ENCODE measurements at regions not wholly inside any gene's neighbourhood (a gene's known extent, or its start where the extent isn't known, plus 50 kb on each side); places are given as distances from the start of the nearest gene placed in this dataset.
"Not testable (repeated sequence)": the region's sequence is repeated elsewhere in the genome, so short reads cannot be mapped to it uniquely, and the experiment has no call there.

DNA sequence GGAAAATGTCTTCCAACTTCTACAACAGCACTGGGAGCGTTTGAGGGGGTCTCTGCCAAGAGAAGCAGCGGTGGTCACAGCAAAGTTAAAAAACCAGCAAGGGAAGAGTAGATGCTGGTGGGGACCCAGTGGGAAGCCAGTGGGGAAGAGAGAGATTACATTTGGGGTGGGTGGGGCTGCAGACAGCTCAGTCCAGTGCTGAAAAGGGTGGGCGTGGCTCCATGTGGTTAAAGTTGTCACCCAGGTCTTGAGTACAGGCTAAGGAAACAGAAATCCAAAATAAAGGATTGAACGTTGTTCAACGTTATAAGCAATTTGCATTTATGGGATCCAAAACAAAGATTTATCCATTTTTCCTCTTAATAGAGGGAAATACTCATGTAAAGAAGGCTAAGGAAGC is 106.3 kb upstream of the LY86 start:
- no peak for DNase-seq
- ATAC-seq, result no peak
- Mint-ChIP-seq H3K4me1 (no peaks in the 10 kb centered on the region), H3K4me3 (no peak overlapping the region), H3K27me3 (peaks cover 18% of the 10 kb centered on the region), H3K27ac (no peak overlapping the region), H3K36me3 (ENCODE audit: low read depth) (no peaks in the 10 kb centered on the region), H3K9me3 (no peaks in the 10 kb centered on the region)

DNA sequence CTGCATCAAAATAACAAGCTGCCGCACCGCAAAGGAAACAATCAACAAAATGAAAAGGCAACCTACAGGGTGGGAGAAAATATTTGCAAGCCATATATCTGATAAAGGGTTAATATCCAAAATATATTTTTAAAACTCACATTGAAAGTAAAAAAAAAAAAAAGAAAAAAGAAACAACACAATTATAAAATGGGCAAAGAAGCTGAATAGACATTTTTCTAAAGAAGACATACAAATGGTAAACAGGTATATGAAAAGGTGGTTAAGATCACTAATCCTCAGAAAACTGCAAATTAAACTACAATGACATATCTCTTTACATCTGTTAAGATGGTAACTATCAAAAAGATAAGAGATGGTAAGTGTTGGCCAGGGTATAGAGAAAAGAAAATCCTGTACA is 105.4 kb upstream of the LY86 start:
- H3K4me1 Mint-ChIP-seq, result no peaks in the 10 kb centered on the region
- no peak overlapping the region for H3K27ac Mint-ChIP-seq
- ATAC-seq (no peak), DNase-seq (no peak)
- H3K9me3 Mint-ChIP-seq, result no peaks in the 10 kb centered on the region
- no peak overlapping the region for H3K4me3 Mint-ChIP-seq
- H3K27me3 Mint-ChIP-seq, result peaks cover 18% of the 10 kb centered on the region
- H3K36me3 Mint-ChIP-seq (ENCODE audit: low read depth), result no peaks in the 10 kb centered on the region

DNA sequence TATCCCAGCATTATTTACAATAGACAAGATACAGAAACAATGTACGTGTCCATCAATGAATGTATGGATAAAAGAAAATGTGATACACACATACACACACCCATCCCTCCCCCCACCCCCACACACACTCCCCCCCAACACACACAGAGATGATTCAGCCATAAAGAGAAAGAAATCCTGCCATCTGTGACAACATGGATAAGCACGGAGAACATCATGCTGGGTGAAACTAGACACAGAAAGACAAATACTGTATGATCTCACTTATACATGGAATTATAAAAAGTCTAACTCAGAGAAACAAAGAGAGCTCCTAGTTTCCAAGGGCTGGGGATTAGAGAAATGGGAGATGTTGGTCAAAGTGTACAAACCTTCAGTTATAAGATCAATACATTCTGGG is 104.8 kb upstream of the LY86 start:
- Mint-ChIP-seq H3K4me1 (no peaks in the 10 kb centered on the region), H3K36me3 (ENCODE audit: low read depth) (no peaks in the 10 kb centered on the region), H3K27me3 (peaks cover 16% of the 10 kb centered on the region), H3K27ac (no peak overlapping the region), H3K4me3 (no peak overlapping the region), H3K9me3 (no peaks in the 10 kb centered on the region)
- DNase-seq, result no peak
- ATAC-seq, result no peak

DNA sequence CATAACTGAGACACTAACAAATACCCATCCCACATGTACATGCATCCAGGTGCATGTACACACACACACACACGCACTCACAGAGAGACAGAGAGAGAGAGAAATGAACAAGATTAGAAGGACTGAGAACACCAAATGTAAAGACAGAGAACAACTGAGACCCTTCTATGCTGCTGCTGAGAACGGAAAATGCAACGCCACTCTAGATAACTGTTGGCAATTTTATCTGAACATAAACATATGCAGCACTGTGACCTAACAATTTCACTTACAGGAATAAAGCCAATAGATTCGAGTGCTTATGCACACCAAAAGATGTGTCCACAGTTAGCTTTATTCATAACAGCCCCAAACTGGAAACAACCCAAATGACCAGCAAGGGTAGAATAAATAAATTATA is 103.8 kb upstream of the LY86 start:
- Mint-ChIP-seq H3K9me3 (no peaks in the 10 kb centered on the region), H3K4me3 (no peak overlapping the region), H3K4me1 (no peaks in the 10 kb centered on the region), H3K27ac (no peak overlapping the region), H3K27me3 (peaks cover 15% of the 10 kb centered on the region), H3K36me3 (ENCODE audit: low read depth) (no peaks in the 10 kb centered on the region)
- DNase-seq, result no peak
- ATAC-seq, result no peak

DNA sequence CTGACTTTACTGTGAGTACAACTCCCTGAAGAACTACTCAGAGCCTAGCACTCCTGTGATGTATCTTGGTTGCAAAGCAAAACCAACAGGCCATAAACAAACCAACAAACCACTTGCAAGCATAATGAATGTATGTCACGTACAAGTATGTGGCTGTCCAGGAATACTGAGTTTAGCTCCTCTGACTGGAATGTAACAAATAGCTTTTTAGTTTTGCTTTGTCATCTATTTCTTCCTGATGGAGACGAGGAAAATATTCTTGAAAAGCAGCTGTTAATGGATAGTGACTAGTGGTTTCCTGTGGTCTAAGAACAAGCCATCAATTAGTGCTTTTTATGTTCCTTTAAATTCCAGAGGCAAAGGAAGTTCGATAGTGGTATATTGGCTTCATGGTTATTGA is 101.9 kb upstream of the LY86 start:
- ATAC-seq, result no peak
- no peaks in the 10 kb centered on the region for H3K9me3 Mint-ChIP-seq
- no peak overlapping the region for H3K4me3 Mint-ChIP-seq
- no peaks in the 10 kb centered on the region for H3K36me3 Mint-ChIP-seq (ENCODE audit: low read depth)
- DNase-seq, result no peak
- peaks cover 8% of the 10 kb centered on the region for H3K27me3 Mint-ChIP-seq
- H3K27ac Mint-ChIP-seq, result no peak overlapping the region
- no peaks in the 10 kb centered on the region for H3K4me1 Mint-ChIP-seq

DNA sequence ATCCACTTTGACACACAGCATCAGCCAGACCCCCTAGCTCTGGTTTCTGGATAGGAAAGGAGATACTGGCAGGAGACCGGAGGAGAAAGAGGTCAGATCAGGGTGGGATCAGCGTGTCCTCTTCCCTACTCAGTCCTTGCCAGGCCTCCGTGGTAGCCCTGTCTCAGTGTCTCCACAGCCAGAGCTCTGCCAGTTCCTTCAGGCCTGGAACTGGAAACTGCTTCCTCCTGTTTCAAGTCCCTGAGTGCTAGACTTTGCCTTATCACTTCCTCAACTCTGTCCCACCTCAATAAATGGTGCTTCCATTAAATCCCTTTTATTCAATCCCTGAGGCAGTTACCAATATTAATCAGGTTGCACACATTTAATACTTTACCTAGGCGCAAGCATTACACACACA is 96.8 kb upstream of the LY86 start:
- H3K36me3 Mint-ChIP-seq (ENCODE audit: low read depth), result no peaks in the 10 kb centered on the region
- H3K27me3 Mint-ChIP-seq, result peaks cover 2% of the 10 kb centered on the region
- H3K4me3 Mint-ChIP-seq, result no peak overlapping the region
- ATAC-seq, result no peak
- no peak overlapping the region for H3K27ac Mint-ChIP-seq
- no peak for DNase-seq
- peaks cover 3% of the 10 kb centered on the region for H3K4me1 Mint-ChIP-seq
- H3K9me3 Mint-ChIP-seq, result no peaks in the 10 kb centered on the region

GRCh38 chr6:6492675-6493074 is 95.8 kb upstream of the LY86 start:
- no peaks in the 10 kb centered on the region for H3K36me3 Mint-ChIP-seq (ENCODE audit: low read depth)
- no peak for ATAC-seq
- DNase-seq, result no peak
- H3K9me3 Mint-ChIP-seq, result no peaks in the 10 kb centered on the region
- peaks cover 3% of the 10 kb centered on the region for H3K4me1 Mint-ChIP-seq
- no peaks in the 10 kb centered on the region for H3K27me3 Mint-ChIP-seq
- H3K4me3 Mint-ChIP-seq, result no peak overlapping the region
- no peak overlapping the region for H3K27ac Mint-ChIP-seq

GRCh38 chr6:6494139-6494538 is 94.4 kb upstream of the LY86 start:
- not testable (repeated sequence) for H3K36me3 Mint-ChIP-seq (ENCODE audit: low read depth); H3K4me1 Mint-ChIP-seq; H3K4me3 Mint-ChIP-seq; H3K27ac Mint-ChIP-seq; H3K9me3 Mint-ChIP-seq; ATAC-seq; DNase-seq; H3K27me3 Mint-ChIP-seq

GRCh38 chr6:6494677-6495076 is 93.8 kb upstream of the LY86 start:
- Mint-ChIP-seq H3K27ac (no peak overlapping the region), H3K4me1 (peaks cover 3% of the 10 kb centered on the region), H3K36me3 (ENCODE audit: low read depth) (no peaks in the 10 kb centered on the region), H3K9me3 (no peaks in the 10 kb centered on the region), H3K27me3 (peaks cover 10% of the 10 kb centered on the region), H3K4me3 (no peak overlapping the region)
- ATAC-seq (no peak), DNase-seq (peak; percentile 55)

- no peak for ATAC-seq
- Mint-ChIP-seq H3K4me1 (peaks cover 3% of the 10 kb centered on the region), H3K36me3 (ENCODE audit: low read depth) (no peaks in the 10 kb centered on the region), H3K27me3 (peaks cover 15% of the 10 kb centered on the region), H3K4me3 (no peak overlapping the region), H3K9me3 (no peaks in the 10 kb centered on the region), H3K27ac (no peak overlapping the region)
- DNase-seq, result no peak
Observed at GRCh38 chr6:6495851-6496250, 92.7 kb upstream of the LY86 start.

DNA sequence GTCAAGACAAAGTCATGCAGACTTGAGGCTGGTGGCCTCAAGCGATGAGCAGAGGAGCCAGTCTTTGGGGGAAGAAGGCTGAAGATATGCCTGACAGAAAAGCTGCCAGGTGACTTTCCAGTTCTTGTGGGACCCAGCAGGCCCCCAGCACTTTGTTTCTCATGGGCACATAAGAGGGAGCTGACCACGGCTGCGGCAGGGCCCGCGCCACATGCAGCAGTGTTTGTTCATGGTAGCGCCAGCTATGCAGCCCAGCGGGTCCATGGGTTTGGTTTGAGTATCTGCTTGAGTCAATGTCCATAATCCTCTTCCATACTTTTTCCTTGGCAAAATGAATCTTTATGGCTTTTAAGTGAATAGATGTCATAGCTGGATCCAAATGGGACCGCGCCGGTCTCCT is 91.0 kb upstream of the LY86 start:
- DNase-seq (no peak), ATAC-seq (no peak)
- no peak overlapping the region for H3K4me3 Mint-ChIP-seq
- peaks cover 21% of the 10 kb centered on the region for H3K27me3 Mint-ChIP-seq
- no peak overlapping the region for H3K27ac Mint-ChIP-seq
- H3K9me3 Mint-ChIP-seq, result no peaks in the 10 kb centered on the region
- peaks cover 3% of the 10 kb centered on the region for H3K4me1 Mint-ChIP-seq
- H3K36me3 Mint-ChIP-seq (ENCODE audit: low read depth), result no peaks in the 10 kb centered on the region

- DNase-seq (no peak), ATAC-seq (no peak)
- Mint-ChIP-seq H3K27ac (no peak overlapping the region), H3K9me3 (no peaks in the 10 kb centered on the region), H3K4me3 (no peak overlapping the region), H3K27me3 (peaks cover 22% of the 10 kb centered on the region), H3K36me3 (ENCODE audit: low read depth) (no peaks in the 10 kb centered on the region), H3K4me1 (peaks cover 3% of the 10 kb centered on the region)
Observed at GRCh38 chr6:6497976-6498375, 90.5 kb upstream of the LY86 start.

GRCh38 chr6:6503191-6503590 is 85.3 kb upstream of the LY86 start:
- Mint-ChIP-seq H3K9me3 (no peaks in the 10 kb centered on the region), H3K27ac (no peak overlapping the region), H3K27me3 (peaks cover 46% of the 10 kb centered on the region), H3K4me3 (no peak overlapping the region), H3K36me3 (ENCODE audit: low read depth) (no peaks in the 10 kb centered on the region), H3K4me1 (no peaks in the 10 kb centered on the region)
- no peak for ATAC-seq
- DNase-seq, result no peak

- H3K9me3 Mint-ChIP-seq, result no peaks in the 10 kb centered on the region
- peaks cover 45% of the 10 kb centered on the region for H3K27me3 Mint-ChIP-seq
Observed at GRCh38 chr6:6505111-6505510, 83.4 kb upstream of the LY86 start.

DNA sequence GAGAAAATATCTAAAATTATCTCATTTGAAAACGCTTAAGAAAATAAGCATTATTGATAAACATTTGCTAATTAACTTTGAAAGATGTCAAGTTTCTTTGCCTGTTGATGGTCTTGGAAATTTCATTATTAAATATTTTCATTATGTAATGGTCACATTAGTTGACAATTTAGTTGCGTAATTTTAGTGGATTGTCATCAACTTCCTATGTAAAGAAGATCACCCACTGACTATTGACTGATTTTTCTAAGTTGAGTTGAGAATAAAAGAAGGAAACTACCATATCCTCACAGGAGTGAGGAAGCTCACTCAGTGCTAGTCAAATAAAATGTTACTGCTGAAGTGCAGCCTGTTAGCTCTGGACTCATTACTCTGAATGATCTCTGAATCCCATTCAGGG is 79.9 kb upstream of the LY86 start:
- ATAC-seq, result no peak

More at GRCh38 chr6:6505111-6505510, 83.4 kb upstream of the LY86 start:
- H3K4me3 Mint-ChIP-seq, result no peak overlapping the region
- DNase-seq (no peak), ATAC-seq (no peak)
- H3K27ac Mint-ChIP-seq, result no peak overlapping the region
- no peaks in the 10 kb centered on the region for H3K4me1 Mint-ChIP-seq
- H3K36me3 Mint-ChIP-seq (ENCODE audit: low read depth), result no peaks in the 10 kb centered on the region

DNA sequence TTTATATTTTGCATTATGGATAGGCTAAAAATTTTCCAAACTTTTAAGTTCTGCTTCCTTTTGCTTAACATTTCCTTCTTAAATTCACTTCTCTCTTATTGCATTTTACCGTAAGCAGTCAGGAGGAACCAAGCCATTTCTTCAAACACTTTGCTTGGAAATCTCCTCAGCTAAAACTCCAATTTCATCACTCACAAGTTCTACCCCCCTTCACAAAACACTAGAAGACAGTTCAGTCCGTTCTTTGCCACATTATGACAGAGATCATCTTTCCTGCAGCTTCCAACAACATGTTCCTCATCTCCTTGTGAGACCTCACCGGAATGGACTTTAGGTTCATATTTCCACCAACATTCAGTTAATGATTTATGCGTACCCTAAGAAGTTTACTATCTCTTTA is 79.2 kb upstream of the LY86 start:
- ATAC-seq (no peak), DNase-seq (no peak)
- H3K36me3 Mint-ChIP-seq (ENCODE audit: low read depth), result no peaks in the 10 kb centered on the region
- peaks cover 59% of the 10 kb centered on the region for H3K27me3 Mint-ChIP-seq
- no peak overlapping the region for H3K4me3 Mint-ChIP-seq
- no peaks in the 10 kb centered on the region for H3K9me3 Mint-ChIP-seq
- no peak overlapping the region for H3K27ac Mint-ChIP-seq
- no peaks in the 10 kb centered on the region for H3K4me1 Mint-ChIP-seq

More for the DNA sequence above, 79.9 kb upstream of the LY86 start:
- H3K9me3 Mint-ChIP-seq, result no peaks in the 10 kb centered on the region
- no peak overlapping the region for H3K27ac Mint-ChIP-seq
- no peaks in the 10 kb centered on the region for H3K36me3 Mint-ChIP-seq (ENCODE audit: low read depth)
- H3K4me1 Mint-ChIP-seq, result no peaks in the 10 kb centered on the region
- peaks cover 59% of the 10 kb centered on the region for H3K27me3 Mint-ChIP-seq
- no peak overlapping the region for H3K4me3 Mint-ChIP-seq
- DNase-seq, result no peak

Measured in activated naive CD8-positive, alpha-beta T cell treated with anti-CD3 and anti-CD28 coated beads, Interleukin-2, amount 50 U/mL, for 24 hours (primary cell).